HUES48 (cell line): ENCODE measurements at regions not wholly inside any gene's neighbourhood (a gene's known extent, or its start where the extent isn't known, plus 50 kb on each side); places are given as distances from the start of the nearest gene placed in this dataset.

Source experiments
- H3K27ac ChIP-seq: one replicate; pipeline ENCODE4 v1.7.0; 2013; ENCODE audit warnings: low read depth, low read length, inconsistent platforms
- H3K27me3 ChIP-seq: 2 replicates; pipeline ENCODE4 v1.6.1; 2013; ENCODE audit warnings: mild to moderate bottlenecking, low read length; ENCODE audit not compliant: control insufficient read depth, insufficient read depth
- H3K36me3 ChIP-seq: 2 replicates; pipeline ENCODE4 v1.6.1; 2013; ENCODE audit warnings: low read length; ENCODE audit not compliant: control insufficient read depth, insufficient read depth
- H3K4me1 ChIP-seq: 2 replicates; pipeline ENCODE4 v1.6.1; 2013; ENCODE audit warnings: mild to moderate bottlenecking, low read length; ENCODE audit not compliant: control insufficient read depth, insufficient read depth
- H3K4me3 ChIP-seq: 2 replicates; pipeline ENCODE4 v1.5.1; 2013; ENCODE audit warnings: mild to moderate bottlenecking, low read depth, low read length
- H3K9ac ChIP-seq: 2 replicates; pipeline ENCODE4 v1.6.1; 2013; ENCODE audit warnings: mild to moderate bottlenecking, low read depth, low read length, moderate library complexity
- H3K9me3 ChIP-seq: 2 replicates; pipeline ENCODE4 v1.6.1; 2013; ENCODE audit warnings: low read length; ENCODE audit not compliant: control insufficient read depth, insufficient read depth

- H3K36me3 ChIP-seq, result no peaks in the 10 kb centered on the region
- H3K9ac ChIP-seq, result no peak overlapping the region
- no peak overlapping the region for H3K27ac ChIP-seq
- H3K4me1 ChIP-seq, result no peaks in the 10 kb centered on the region
- H3K4me3 ChIP-seq, result no peak overlapping the region
- no peaks in the 10 kb centered on the region for H3K27me3 ChIP-seq
- no peaks in the 10 kb centered on the region for H3K9me3 ChIP-seq
Measured at GRCh38 chr2:64906853-64907536, 82.2 kb upstream of the SLC1A4 start.

- Histone ChIP-seq H3K4me1 (peaks cover 2% of the 10 kb centered on the region; the same call in 1 of the 2 replicates), H3K4me3 (no peak overlapping the region), H3K9me3 (no peaks in the 10 kb centered on the region), H3K27ac (no peak overlapping the region), H3K27me3 (no peaks in the 10 kb centered on the region), H3K9ac (no peak overlapping the region), H3K36me3 (no peaks in the 10 kb centered on the region)
Measured at GRCh38 chr2:64908406-64908805, 80.8 kb upstream of the SLC1A4 start.

- no peak overlapping the region for H3K27ac ChIP-seq
- H3K4me1 ChIP-seq, result peaks cover 15% of the 10 kb centered on the region
- no peaks in the 10 kb centered on the region for H3K36me3 ChIP-seq
- H3K9ac ChIP-seq, result no peak overlapping the region
- H3K27me3 ChIP-seq, result no peaks in the 10 kb centered on the region
- H3K4me3 ChIP-seq, result no peak overlapping the region
- no peaks in the 10 kb centered on the region for H3K9me3 ChIP-seq
Measured at GRCh38 chr2:64910523-64910922, 78.7 kb upstream of the SLC1A4 start.

- Histone ChIP-seq H3K4me3 (no peak overlapping the region), H3K27me3 (no peaks in the 10 kb centered on the region), H3K4me1 (peaks cover 15% of the 10 kb centered on the region), H3K27ac (no peak overlapping the region), H3K9ac (no peak overlapping the region), H3K36me3 (no peaks in the 10 kb centered on the region), H3K9me3 (no peaks in the 10 kb centered on the region)
Measured at GRCh38 chr2:64910972-64911433, 78.2 kb upstream of the SLC1A4 start.

- H3K4me1 ChIP-seq, result peaks cover 15% of the 10 kb centered on the region
- no peak overlapping the region for H3K9ac ChIP-seq
Measured at GRCh38 chr2:64913357-64913869, 75.8 kb upstream of the SLC1A4 start.

DNA sequence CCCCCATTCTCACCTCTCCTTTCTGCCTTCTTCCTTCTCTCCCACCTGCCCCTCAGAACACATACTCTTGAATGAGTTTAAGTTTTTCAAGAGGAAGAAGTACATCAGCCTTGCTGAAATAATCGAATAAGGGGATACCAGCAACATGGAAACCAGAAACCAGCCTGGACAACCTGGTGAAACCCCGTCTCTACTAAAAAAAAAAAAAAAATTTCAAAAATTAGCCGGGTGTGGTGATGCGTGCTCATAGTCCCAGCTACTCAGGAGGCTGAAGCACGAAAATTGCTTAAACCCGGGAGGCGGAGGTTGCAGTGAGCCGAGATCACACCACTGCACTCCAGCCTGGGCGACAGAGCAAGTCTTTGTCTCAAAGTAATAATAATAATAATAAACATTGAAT is 75.0 kb upstream of the SLC1A4 start:
- peaks cover 5% of the 10 kb centered on the region for H3K27me3 ChIP-seq
- peaks cover 20% of the 10 kb centered on the region for H3K4me1 ChIP-seq
- no peaks in the 10 kb centered on the region for H3K9me3 ChIP-seq
- no peak overlapping the region for H3K27ac ChIP-seq
- no peak overlapping the region for H3K4me3 ChIP-seq
- H3K36me3 ChIP-seq, result no peaks in the 10 kb centered on the region
- no peak overlapping the region for H3K9ac ChIP-seq

More at GRCh38 chr2:64913357-64913869, 75.8 kb upstream of the SLC1A4 start:
- Histone ChIP-seq H3K4me3 (no peak overlapping the region), H3K27me3 (no peaks in the 10 kb centered on the region), H3K9me3 (no peaks in the 10 kb centered on the region), H3K27ac (no peak overlapping the region), H3K36me3 (no peaks in the 10 kb centered on the region)

- no peak overlapping the region for H3K4me3 ChIP-seq
- no peak overlapping the region for H3K27ac ChIP-seq
- H3K27me3 ChIP-seq, result peaks cover 7% of the 10 kb centered on the region
- H3K36me3 ChIP-seq, result no peaks in the 10 kb centered on the region
- peaks cover 20% of the 10 kb centered on the region for H3K4me1 ChIP-seq
- no peaks in the 10 kb centered on the region for H3K9me3 ChIP-seq
- H3K9ac ChIP-seq, result no peak overlapping the region
Measured at GRCh38 chr2:64914735-64915509, 74.3 kb upstream of the SLC1A4 start.

- H3K4me3 ChIP-seq, result no peak overlapping the region
- H3K27ac ChIP-seq, result no peak overlapping the region
- H3K9me3 ChIP-seq, result no peaks in the 10 kb centered on the region
- H3K4me1 ChIP-seq, result peaks cover 20% of the 10 kb centered on the region
- peaks cover 7% of the 10 kb centered on the region for H3K27me3 ChIP-seq
- H3K9ac ChIP-seq, result no peak overlapping the region
- H3K36me3 ChIP-seq, result no peaks in the 10 kb centered on the region
Measured at GRCh38 chr2:64915510-64915900, 73.7 kb upstream of the SLC1A4 start.

GRCh38 chr2:64918220-64918886 is 70.8 kb upstream of the SLC1A4 start:
- Histone ChIP-seq H3K27me3 (peaks cover 7% of the 10 kb centered on the region), H3K27ac (no peak overlapping the region), H3K4me1 (peaks cover 19% of the 10 kb centered on the region), H3K9ac (no peak overlapping the region), H3K4me3 (peak overlapping the region; percentile 57; the same call in 1 of the 2 replicates), H3K36me3 (no peaks in the 10 kb centered on the region), H3K9me3 (no peaks in the 10 kb centered on the region)

- Histone ChIP-seq H3K27me3 (peaks cover 7% of the 10 kb centered on the region), H3K4me3 (no peak overlapping the region), H3K27ac (no peak overlapping the region), H3K9ac (no peak overlapping the region), H3K9me3 (no peaks in the 10 kb centered on the region), H3K4me1 (peaks cover 11% of the 10 kb centered on the region), H3K36me3 (no peaks in the 10 kb centered on the region)
Measured at GRCh38 chr2:64919261-64919660, 69.9 kb upstream of the SLC1A4 start.
